Gastroesophageal sphincter (tissue), 4 donors: ENCODE measurements at regions not wholly inside any gene's neighbourhood (a gene's known extent, or its start where the extent isn't known, plus 50 kb on each side); places are given as distances from the start of the nearest gene placed in this dataset.
"Not testable (repeated sequence)": the region's sequence is repeated elsewhere in the genome, so short reads cannot be mapped to it uniquely, and the experiment has no call there.

Experiments used
- ATAC-seq: fragments of 150-250 bp; one replicate; pipeline ENCODE4 v1.9.1; 2016; ENCODE audit warnings: mild to moderate bottlenecking, moderate library complexity
- H3K27ac ChIP-seq, 4 donors: fragments of 200-600 bp; sonication (generic) in 3 of 4; 1 replicate in 3 of 4; 2 replicates in 1 of 4; pipeline ENCODE4 v1.5.1; 2016 to 2019
- H3K27me3 ChIP-seq: fragments of 200-600 bp; sonication (generic); one replicate; pipeline ENCODE4 v1.5.1; 2019
- H3K36me3 ChIP-seq, 2 donors: fragments of 200-600 bp; sonication (generic); one replicate each; pipeline ENCODE4 v1.5.1; 2019; ENCODE audit warnings: control low read depth in 1 of 2
- H3K4me1 ChIP-seq, 3 donors: fragments of 200-600 bp; sonication (generic); 1 replicate in 2 of 3; 2 replicates in 1 of 3; pipeline ENCODE4 v1.5.1; 2016 to 2019; ENCODE audit warnings: control low read depth in 2 of 3
- H3K4me3 ChIP-seq, 2 donors: fragments of 200-600 bp; sonication (generic); one replicate each; pipeline ENCODE4 v1.5.1; 2019; ENCODE audit warnings: mild to moderate bottlenecking in 1 of 2, moderate library complexity in 1 of 2
- H3K9me3 ChIP-seq, 3 donors: fragments of 200-600 bp; sonication (generic); one replicate each; pipeline ENCODE4 v1.5.1; 2017 to 2019; ENCODE audit warnings: control low read depth in 2 of 3
- CTCF ChIP-seq, 4 experiments: fragments of 200-600 bp in 2 of 4; fragments of 450-650 bp in 2 of 4; sonication (generic) in 1 of 4; IDR thresholded peaks; one replicate each; pipeline ENCODE4 v1.5.1; 2017 to 2019; ENCODE audit warnings: antibody characterized with exemption in 4 of 4, mild to moderate bottlenecking in 2 of 4, moderate library complexity in 2 of 4
- EP300 ChIP-seq: sonication (generic); formaldehyde crosslinking; IDR thresholded peaks from one replicate; pipeline ENCODE4 v1.6.1; 2017; ENCODE audit warnings: antibody characterized with exemption, mild to moderate bottlenecking
- POLR2A ChIP-seq, 2 donors: fragments of 450-650 bp; IDR thresholded peaks; one replicate each; pipeline ENCODE4 v1.6.1; 2017; ENCODE audit warnings: antibody characterized with exemption in 2 of 2, mild to moderate bottlenecking in 2 of 2, moderate library complexity in 1 of 2
- POLR2AphosphoS5 ChIP-seq: sonication (generic); formaldehyde crosslinking; IDR thresholded peaks from one replicate; pipeline ENCODE4 v1.6.1; 2017; ENCODE audit warnings: antibody characterized with exemption
- WGBS, 2 donors: methylation state at CpG; one replicate each; pipeline ENCODE4 v1.1.5; 2018; ENCODE audit warnings: low coverage in 1 of 2; 5-methylcytosine and 5-hydroxymethylcytosine counted together

- ATAC-seq, result peak; percentile 94
- not testable (repeated sequence) for H3K9me3 ChIP-seq, H3K27ac ChIP-seq, H3K36me3 ChIP-seq
- Histone ChIP-seq H3K4me1 (peaks cover 2 to 19% (median 13%) of the 10 kb centered on the region in 3 donors), H3K4me3 (peak overlapping the region; percentile 6 to 46), H3K27me3 (peaks cover 57% of the 10 kb centered on the region)
- WGBS, 2 donors, result 0% methylated on average over 2 of the region's 78 CpGs; no CpG with 5 or more reads in 1 of the 2 donors
- TF ChIP-seq CTCF (IDR thresholded peaks at IDR 0.05) (peak in 1 of 4 experiments; percentile 48), POLR2AphosphoS5 (peak; percentile 14)
These were observed 85.7 kb upstream of the CCDC180 start for GRCh38 chr9:97221478-97222355.

- 12% methylated on average over 14 of the region's 44 CpGs; no CpG with 5 or more reads in 1 of the 2 donors for WGBS, 2 donors
- Histone ChIP-seq H3K27me3 (peaks cover 57% of the 10 kb centered on the region), H3K4me3 (peak overlapping the region in 1 of 2 donors; percentile 46), H3K27ac (no peak overlapping the region), H3K36me3 (no peaks in the 10 kb centered on the region), H3K4me1 (peaks cover 2 to 19% (median 13%) of the 10 kb centered on the region in 3 donors), H3K9me3 (no peaks in the 10 kb centered on the region)
- no peak for TF ChIP-seq POLR2A (IDR thresholded peaks at IDR 0.05)
- no peak for TF ChIP-seq POLR2AphosphoS5
- TF ChIP-seq CTCF (IDR thresholded peaks at IDR 0.05), result no peak
- no peak for TF ChIP-seq EP300
- peak; percentile 39 for ATAC-seq
These were observed 86.5 kb upstream of the CCDC180 start for GRCh38 chr9:97220894-97221477.

GRCh38 chr9:97220396-97220795 is 87.1 kb upstream of the CCDC180 start:
- 18 to 44% methylated on average over 3 of the region's 3 CpGs for WGBS, 2 donors
- not testable (repeated sequence) for H3K9me3 ChIP-seq, H3K36me3 ChIP-seq, ATAC-seq, H3K27ac ChIP-seq, H3K4me3 ChIP-seq
- Histone ChIP-seq H3K27me3 (peaks cover 59% of the 10 kb centered on the region), H3K4me1 (peaks cover 2 to 19% (median 13%) of the 10 kb centered on the region in 3 donors)

GRCh38 chr9:97219443-97220140 is 87.9 kb upstream of the CCDC180 start:
- not testable (repeated sequence) for H3K4me3 ChIP-seq, H3K27ac ChIP-seq, H3K36me3 ChIP-seq, H3K9me3 ChIP-seq, ATAC-seq
- Histone ChIP-seq H3K27me3 (peaks cover 54% of the 10 kb centered on the region), H3K4me1 (peaks cover 2 to 19% (median 13%) of the 10 kb centered on the region in 3 donors)
- 34 to 69% methylated on average over 5 to 10 of the region's 12 CpGs for WGBS, 2 donors

- WGBS, 2 donors, result 88% methylated on average over 4 to 5 of the region's 10 CpGs
- not testable (repeated sequence) for H3K9me3 ChIP-seq
These were observed 92.3 kb upstream of the CCDC180 start for GRCh38 chr9:97215127-97215526.

GRCh38 chr9:97214556-97214955 is 92.9 kb upstream of the CCDC180 start:
- H3K36me3 ChIP-seq, ATAC-seq, H3K4me1 ChIP-seq, H3K4me3 ChIP-seq, H3K27ac ChIP-seq, H3K27me3 ChIP-seq, H3K9me3 ChIP-seq: not testable (repeated sequence)
- 60 to 75% methylated on average over 3 to 5 of the region's 6 CpGs for whole genome bisulfite sequencing, 2 donors

More at GRCh38 chr9:97215127-97215526, 92.3 kb upstream of the CCDC180 start:
- ATAC-seq, H3K4me3 ChIP-seq, H3K36me3 ChIP-seq, H3K27ac ChIP-seq, H3K4me1 ChIP-seq: not testable (repeated sequence)
- H3K27me3 ChIP-seq, result peaks cover 13% of the 10 kb centered on the region

- H3K4me3 ChIP-seq, H3K27me3 ChIP-seq, H3K36me3 ChIP-seq, H3K4me1 ChIP-seq, ATAC-seq, H3K9me3 ChIP-seq, H3K27ac ChIP-seq: not testable (repeated sequence)
- 97 to 100% methylated on average over 3 to 5 of the region's 20 CpGs for WGBS, 2 donors
These were observed 107.8 kb upstream of the CCDC180 start for GRCh38 chr9:97199683-97200082.

GRCh38 chr9:97193767-97194166 is 113.7 kb upstream of the CCDC180 start:
- not testable (repeated sequence) for H3K9me3 ChIP-seq, ATAC-seq, H3K27me3 ChIP-seq, H3K4me3 ChIP-seq, H3K27ac ChIP-seq, H3K4me1 ChIP-seq, H3K36me3 ChIP-seq
- 82 to 83% methylated on average over 1 to 4 of the region's 4 CpGs for WGBS, 2 donors
